Ovary (tissue), 3 donors: ENCODE measurements at regions not wholly inside any gene's neighbourhood (a gene's known extent, or its start where the extent isn't known, plus 50 kb on each side); places are given as distances from the start of the nearest gene placed in this dataset.

Experiments used
- CTCF ChIP-seq, 3 donors: fragments of 450-650 bp in 2 of 3; fragments of 200-600 bp in 1 of 3; IDR thresholded peaks; one replicate each; pipeline versions ENCODE4 v1.5.1 to v1.8.0; 2016 to 2022; ENCODE audit warnings: antibody characterized with exemption in 3 of 3, mild to moderate bottlenecking in 1 of 3
- POLR2A ChIP-seq: fragments of 450-650 bp; IDR thresholded peaks from one replicate; pipeline ENCODE4 v1.6.1; 2017; ENCODE audit warnings: antibody characterized with exemption, mild to moderate bottlenecking, moderate library complexity
- donor health status: DM: no; HTN: no; CAD: no.

GRCh38 chr4:123055943-123056342, 133.5 kb upstream of the NUDT6 start:
- TF ChIP-seq CTCF (IDR thresholded peaks at IDR 0.05): no peak
- no peak for TF ChIP-seq POLR2A
